A549 (cell line): ENCODE measurements at regions not wholly inside any gene's neighbourhood (a gene's known extent, or its start where the extent isn't known, plus 50 kb on each side); places are given as distances from the start of the nearest gene placed in this dataset.

Experiments used
- REST ChIP-seq: fragments of 200-600 bp; sonication (generic); IDR thresholded peaks from 2 replicates; pipeline ENCODE4 v1.6.1; 2016; ENCODE audit warnings: antibody characterized with exemption, mild to moderate bottlenecking, moderate library complexity
- SMC3 ChIP-seq: fragments of >200 bp; sonication (Bioruptor Twin); formaldehyde crosslinking; IDR thresholded peaks from 3 replicates; pipeline ENCODE4 v1.6.1; 2018; ENCODE audit warnings: inconsistent platforms
- TF ChIP-seq, protein P1 (sequence below): fragments of >200 bp; sonication (Bioruptor Twin); formaldehyde crosslinking; IDR thresholded peaks from 3 replicates; pipeline ENCODE4 v1.5.1; 2016

GRCh38 chr7:131002600-131002999 is 268.6 kb upstream of the KLF14 start:
- TF ChIP-seq, protein P1, sequence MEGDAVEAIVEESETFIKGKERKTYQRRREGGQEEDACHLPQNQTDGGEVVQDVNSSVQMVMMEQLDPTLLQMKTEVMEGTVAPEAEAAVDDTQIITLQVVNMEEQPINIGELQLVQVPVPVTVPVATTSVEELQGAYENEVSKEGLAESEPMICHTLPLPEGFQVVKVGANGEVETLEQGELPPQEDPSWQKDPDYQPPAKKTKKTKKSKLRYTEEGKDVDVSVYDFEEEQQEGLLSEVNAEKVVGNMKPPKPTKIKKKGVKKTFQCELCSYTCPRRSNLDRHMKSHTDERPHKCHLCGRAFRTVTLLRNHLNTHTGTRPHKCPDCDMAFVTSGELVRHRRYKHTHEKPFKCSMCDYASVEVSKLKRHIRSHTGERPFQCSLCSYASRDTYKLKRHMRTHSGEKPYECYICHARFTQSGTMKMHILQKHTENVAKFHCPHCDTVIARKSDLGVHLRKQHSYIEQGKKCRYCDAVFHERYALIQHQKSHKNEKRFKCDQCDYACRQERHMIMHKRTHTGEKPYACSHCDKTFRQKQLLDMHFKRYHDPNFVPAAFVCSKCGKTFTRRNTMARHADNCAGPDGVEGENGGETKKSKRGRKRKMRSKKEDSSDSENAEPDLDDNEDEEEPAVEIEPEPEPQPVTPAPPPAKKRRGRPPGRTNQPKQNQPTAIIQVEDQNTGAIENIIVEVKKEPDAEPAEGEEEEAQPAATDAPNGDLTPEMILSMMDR, result no peak
- TF ChIP-seq SMC3 (no peak), REST (no peak)
